GM12874 (cell line): ENCODE measurements at regions not wholly inside any gene's neighbourhood (a gene's known extent, or its start where the extent isn't known, plus 50 kb on each side); places are given as distances from the start of the nearest gene placed in this dataset.

Experiments
- TF ChIP-seq, protein P1 (sequence below): IDR thresholded peaks from 2 replicates; pipeline ENCODE4 v1.5.1; 2011; ENCODE audit warnings: low read depth, mild to moderate bottlenecking, control low read depth, low read length, moderate library complexity; ENCODE audit not compliant: insufficient read depth

DNA sequence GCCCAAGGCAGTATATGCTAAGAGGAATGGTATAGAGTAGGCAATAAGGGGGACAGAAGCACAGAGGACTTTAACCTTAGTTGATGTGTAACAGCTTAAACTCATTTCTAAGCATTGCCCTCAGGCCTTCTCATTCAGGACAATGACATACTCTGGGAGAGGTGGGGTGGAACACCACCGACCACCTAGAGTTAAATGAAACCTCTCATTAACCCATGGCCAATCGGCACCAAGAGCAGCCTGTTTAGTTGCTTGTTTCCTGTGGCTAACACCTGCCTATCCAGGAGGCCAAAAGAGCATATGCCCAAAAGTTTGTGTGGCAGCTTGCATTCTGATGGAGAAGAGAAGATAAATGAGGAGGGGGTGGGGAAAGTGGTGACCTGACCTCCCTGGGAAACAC lies 50.0 kb downstream of the PABIR2 start:
- TF ChIP-seq, protein P1, sequence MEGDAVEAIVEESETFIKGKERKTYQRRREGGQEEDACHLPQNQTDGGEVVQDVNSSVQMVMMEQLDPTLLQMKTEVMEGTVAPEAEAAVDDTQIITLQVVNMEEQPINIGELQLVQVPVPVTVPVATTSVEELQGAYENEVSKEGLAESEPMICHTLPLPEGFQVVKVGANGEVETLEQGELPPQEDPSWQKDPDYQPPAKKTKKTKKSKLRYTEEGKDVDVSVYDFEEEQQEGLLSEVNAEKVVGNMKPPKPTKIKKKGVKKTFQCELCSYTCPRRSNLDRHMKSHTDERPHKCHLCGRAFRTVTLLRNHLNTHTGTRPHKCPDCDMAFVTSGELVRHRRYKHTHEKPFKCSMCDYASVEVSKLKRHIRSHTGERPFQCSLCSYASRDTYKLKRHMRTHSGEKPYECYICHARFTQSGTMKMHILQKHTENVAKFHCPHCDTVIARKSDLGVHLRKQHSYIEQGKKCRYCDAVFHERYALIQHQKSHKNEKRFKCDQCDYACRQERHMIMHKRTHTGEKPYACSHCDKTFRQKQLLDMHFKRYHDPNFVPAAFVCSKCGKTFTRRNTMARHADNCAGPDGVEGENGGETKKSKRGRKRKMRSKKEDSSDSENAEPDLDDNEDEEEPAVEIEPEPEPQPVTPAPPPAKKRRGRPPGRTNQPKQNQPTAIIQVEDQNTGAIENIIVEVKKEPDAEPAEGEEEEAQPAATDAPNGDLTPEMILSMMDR: no peak

DNA sequence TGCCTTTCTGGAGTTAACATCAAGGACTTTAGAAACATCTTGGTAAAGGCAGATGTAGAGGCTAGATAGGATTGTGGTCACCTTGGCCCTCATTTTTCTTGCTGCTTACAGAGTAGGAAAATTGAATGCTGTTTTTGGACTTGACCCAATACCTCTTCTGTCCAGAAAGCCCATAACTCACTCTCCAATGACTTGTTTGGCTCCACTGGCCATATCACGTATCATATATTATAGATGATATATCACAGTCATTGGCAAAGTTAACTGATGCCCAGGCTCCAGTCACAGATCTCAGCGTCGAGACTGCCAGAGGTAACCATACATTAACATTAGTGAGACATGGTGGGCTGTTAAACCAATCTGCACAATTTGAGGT lies 50.6 kb downstream of the PABIR2 start:
- TF ChIP-seq, protein P1: no peak

DNA sequence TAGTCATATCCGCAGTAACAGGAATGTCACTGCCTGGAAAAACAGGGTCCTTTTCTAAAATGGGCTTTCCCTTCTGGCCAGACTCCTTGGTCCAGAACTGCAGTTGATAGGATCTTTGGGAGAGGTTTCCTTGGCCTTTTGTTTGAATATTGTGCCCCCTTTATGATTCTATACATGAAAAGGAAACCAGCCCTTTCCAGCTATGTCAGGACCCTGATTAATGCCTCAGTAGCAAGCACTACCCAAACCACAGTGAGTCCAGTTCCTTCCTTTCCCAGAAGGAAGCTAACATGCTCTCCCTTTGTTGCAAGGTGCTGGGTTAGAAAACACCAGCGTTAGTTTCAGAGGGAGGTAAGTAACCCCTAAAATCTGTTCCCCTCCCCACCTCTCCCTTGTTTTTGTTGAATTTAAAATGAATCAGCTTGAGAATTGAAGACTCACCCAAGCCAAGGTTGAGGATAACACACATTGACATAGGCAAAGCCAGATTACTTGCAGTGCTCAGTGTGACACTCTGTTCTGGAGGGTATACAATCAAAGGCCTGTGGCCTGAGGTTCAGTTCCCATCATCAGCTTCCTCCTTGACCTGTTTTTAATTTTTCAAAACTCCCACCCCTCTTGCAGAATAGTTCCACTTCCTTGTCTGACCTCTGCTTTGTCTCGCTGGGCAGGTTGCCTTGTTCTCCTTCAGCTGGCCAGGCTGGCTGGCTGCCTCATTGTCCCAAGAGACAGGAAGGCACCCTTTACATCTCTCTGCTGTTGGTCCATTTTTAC lies 51.2 kb downstream of the PABIR2 start:
- TF ChIP-seq, protein P1: no peak

DNA sequence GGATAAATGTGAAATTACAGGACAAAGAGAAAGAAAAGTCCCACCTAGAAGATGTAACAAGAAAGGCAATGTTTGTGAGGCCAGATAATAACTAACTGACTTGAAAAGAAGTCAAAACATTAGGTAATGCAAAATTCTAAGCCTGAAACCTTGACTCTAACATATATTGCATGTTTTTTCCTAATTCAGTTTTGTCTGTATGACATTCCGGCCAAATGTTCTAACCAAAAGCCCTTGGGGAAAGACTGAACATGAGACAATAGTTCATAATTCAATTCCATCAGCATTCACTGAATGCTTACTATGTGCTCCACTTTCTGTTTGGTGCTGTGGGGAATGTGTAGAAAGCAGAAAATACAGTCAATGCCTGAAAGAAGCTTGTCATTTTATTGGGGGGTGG lies 53.9 kb downstream of the PABIR2 start:
- TF ChIP-seq, protein P1: no peak

DNA sequence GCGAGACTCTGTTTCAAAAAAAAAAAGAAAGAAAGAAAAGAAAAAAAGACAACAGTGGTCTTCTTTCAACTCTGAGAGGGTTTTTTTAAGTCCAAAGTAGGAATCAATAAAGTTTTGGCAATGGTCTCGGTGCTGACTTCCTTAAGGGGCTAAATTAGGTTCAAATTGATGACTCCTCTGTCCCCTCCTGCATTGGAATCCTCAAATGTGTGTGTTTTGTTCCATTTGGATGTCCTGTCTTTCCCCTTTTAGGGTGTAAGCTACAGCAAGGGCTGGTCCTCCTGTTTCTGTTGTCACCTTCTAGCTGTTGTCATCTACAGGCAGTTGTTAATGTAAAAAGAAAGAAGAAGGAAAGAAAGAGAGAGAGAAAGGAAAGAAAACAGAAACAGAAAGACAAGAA lies 54.4 kb downstream of the PABIR2 start:
- TF ChIP-seq, protein P1: no peak

DNA sequence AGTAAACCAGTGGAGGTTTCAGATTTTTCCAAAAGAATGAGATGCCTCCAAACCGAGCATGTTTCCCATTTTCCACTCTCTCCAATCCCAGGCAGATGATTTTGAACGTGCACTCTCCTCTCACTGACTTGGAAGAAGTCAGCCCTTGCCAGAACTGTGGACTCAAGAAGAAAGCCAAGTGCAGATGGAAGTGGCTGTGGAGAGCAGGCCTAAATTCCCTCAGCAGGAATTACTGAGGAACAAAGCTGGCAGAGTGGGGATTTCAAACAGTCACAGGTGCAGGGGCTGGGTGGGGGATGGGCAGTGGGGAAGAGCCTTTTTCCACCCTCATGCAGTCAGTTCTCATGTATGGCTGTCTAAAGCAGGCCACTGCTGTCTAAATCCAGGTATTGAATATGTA lies 55.3 kb downstream of the PABIR2 start:
- TF ChIP-seq, protein P1: no peak

DNA sequence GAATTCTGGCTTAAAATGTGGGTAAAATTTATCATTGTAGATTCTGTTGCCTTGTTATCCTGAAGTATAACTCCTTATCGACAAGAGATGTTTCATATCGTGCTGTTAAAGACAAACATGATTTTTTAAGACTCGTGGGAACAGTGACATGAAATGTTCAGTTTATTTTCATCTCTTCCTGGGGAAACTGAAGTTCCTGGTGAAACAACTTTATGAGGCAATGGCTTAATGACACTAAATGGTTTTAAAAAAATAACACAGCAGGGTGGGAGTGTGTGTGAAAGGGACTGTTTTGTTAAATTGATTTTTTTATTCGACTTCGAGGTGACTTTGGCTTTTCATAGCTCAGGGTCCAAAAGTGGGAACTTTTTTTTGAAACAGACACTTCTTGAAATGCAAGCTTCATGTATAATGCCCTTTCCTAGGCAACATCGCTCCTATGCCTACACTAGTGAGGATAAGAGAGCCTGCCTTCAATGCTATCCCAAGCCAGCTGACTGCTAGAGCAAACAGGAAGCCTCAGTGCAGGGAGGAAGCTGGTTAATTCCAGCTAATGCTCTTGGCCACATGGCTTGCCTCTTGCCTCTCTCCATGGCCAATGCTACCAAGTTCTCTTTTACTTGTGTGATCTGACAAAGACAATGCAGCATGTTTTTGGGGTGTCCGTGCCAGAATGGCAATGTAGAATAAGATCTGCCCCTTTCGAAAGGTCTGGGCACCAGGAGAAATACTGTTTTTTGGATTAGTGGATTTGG lies 57.8 kb downstream of the PABIR2 start:
- TF ChIP-seq, protein P1: no peak
